ENCODE measurements at regions not wholly inside any gene's neighbourhood (a gene's known extent, or its start where the extent isn't known, plus 50 kb on each side); places are given as distances from the start of the nearest gene placed in this dataset.

DNA sequence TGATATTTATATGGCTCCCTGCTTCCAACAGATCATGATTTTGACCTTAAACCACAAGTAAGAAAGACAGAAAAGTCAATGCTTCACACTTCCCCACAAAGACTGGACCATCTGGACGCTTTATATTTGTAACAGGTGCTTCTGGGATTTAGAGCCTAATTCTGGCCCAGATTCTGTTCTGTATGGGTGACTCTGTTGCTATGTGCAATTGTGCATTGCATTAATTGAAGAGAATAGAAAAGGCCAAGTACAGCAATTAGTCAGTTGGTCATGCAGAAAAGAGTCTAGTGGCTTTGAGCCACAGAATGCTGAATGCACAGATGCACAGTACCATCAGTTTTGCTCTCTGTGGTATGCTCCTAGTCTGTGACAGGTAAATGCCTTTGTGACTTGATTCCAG lies 657.4 kb upstream of the ATXN8OS start:
- no peak for DNase-seq (ENCODE audit: low read depth in 3 of 3, low spot score in 2 of 3)

DNA sequence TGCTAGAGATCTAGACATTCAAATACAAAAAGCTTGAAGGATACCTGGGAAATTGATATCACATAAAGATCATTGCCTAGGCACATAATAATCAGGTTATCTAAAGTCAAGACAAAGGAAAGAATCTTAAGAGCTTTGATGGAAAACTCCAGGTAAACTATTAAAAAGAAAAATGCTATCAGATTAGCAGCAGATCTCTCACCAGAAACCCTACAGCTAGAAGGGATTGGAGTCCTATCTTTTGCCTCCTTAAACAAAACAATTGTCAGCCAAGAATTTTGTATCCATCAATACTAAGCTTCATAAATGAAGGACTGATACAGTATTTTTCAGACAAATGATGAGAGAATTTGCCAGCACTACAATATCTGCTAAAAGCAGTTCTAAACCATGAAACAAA lies 682.4 kb upstream of the ATXN8OS start:
- DNase-seq (ENCODE audit: low read depth in 3 of 3, low spot score in 2 of 3), result no peak

DNA sequence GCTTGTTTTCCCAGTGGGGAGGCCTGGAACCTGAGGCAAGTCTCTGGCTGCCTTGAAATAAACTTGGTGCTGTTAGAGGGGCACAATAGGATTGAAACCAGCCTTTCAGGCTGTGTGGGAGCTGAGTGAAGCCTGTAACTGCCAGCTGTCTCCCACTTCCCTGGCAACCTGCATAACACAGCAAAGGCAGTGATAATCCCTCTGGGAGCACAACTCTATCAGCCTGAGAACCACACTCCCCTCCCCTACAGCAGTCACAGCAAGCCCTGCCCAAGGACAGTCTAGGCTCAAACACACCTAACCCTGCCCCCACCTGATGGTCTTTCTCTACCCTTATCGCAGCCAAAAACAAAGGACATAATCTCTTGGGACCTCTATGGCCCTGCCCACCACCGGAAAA lies 683.8 kb upstream of the ATXN8OS start:
- DNase-seq (ENCODE audit: low read depth in 3 of 3, low spot score in 2 of 3), result no peak

DNA sequence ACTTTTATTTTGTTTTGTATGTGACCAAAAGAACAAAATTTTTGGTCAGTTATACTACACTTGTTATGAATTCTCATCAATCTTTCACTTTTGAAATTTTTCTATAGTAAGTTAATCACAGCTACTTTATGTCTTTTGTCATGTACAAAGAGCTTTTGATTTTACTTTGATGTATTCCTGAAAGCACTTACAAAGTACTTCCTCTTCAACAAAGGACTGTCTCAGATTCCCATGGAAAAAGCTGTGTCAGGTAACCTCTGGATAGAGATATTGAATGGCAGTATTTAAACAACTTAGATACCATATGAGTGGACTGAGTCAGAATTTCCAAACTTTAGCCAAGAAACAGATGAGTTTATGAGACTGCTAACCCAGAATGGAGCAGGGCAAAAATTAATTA lies 689.3 kb upstream of the ATXN8OS start:
- DNase-seq (ENCODE audit: low read depth in 3 of 3, low spot score in 2 of 3), result no peak

DNA sequence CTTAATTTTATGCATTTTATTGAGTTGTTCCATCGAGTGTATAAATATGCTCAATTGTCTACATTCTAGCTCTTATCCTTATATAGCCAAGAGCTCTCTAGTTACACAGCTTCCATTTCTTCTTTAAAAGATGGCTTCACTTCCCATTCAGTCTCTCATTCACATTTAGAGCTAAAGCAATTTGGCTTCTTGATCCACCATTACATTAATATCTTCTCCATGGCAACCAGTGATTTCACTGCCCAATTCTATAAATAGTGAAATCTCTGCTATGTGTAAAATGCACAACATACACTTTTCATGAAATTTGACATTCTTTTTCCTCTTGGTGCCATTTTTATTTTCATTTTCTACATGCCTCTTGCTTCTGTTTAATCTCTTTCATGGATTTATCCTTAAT lies 696.9 kb upstream of the ATXN8OS start:
- no peak for DNase-seq (ENCODE audit: low read depth in 3 of 3, low spot score in 2 of 3)

DNA sequence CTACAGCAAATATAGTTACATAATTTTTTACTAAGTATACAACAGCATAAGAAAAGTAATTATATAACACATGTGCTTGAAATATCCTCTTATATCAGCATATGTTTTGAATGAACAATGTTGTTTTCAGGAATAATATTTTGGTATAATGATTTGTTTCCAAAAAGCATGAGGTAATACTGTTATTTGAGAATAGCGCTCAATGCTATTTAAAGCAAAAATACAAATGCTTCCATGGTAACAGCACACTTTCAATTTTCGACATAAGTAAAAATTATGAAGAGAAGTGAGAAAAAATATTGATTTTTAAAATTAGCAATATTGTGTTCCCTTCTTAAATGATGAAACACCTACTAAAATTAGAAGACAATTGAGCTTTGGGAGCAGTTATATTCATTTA lies 715.9 kb upstream of the ATXN8OS start:
- DNase-seq (ENCODE audit: low read depth in 3 of 3, low spot score in 2 of 3), result no peak

DNA sequence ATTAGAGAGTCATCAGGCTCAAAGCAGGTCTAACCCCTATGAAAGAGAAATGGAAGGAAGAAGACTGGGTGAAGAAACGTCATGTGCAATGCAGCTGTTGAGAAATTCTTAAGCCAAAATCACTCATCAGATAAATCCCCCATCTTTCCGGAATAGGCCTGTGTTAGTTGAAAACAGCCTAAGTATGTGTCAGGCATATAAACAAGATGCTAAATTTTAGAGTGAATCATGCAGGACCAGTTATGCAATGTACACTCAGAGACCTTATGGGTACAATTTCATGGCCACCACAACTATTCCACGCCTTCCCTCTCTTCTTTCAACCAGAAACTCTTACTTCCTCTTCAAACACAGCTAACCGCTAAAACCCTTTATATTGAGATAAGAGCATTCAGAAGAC lies 717.7 kb upstream of the ATXN8OS start:
- DNase-seq (ENCODE audit: low read depth in 3 of 3, low spot score in 2 of 3), result no peak

DNA sequence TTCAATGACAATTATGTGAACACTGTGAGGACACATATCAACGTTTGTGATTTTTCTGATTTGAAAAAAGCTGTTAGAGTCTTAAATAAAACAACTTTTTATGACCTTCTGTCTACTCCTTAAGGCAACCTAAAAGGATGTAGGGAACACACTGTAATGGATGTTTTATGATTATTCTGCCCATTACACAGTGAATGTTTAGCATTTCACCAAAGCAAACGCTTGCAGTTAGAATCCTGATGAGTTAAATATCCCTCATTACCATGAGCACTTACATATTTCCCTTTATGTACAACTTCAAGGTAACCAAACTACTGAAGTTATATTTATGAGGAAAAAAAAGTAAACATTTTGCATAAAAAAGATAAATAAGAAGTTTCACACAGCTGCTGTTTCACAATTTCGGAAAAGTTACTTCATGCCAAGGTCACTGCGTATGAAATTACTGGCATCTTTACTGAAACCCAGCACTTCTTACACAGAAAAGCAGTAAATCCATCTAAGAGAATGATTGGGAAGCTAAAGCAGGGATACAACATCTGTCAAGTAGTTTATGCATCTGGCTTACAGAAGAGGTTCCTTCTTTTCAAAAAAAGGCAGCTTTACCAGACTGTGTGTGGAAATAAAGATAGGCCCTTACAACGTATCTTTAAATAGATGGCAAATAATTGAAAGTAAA lies 733.7 kb upstream of the ATXN8OS start:
- DNase-seq (ENCODE audit: low read depth in 3 of 3, low spot score in 2 of 3), result no peak

DNA sequence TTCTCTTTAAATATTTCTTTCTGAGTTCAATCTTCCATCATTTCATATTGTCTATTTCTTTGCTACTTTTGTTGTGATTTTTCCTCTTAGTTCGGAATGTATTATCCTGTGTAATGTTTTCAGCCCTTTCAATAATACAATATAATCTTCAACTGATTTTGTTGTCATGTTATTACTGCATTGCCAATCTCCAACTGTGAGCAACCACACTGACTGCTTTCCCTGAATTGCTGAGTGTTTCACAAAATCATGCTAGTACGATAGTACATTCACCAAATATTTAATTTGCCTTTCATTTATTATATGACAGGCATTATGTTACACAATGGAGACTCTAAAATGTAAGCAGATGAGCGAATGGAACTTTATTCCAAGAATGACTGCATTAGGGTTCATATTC lies 744.3 kb upstream of the ATXN8OS start:
- no peak for DNase-seq (ENCODE audit: low read depth in 3 of 3, low spot score in 2 of 3)

DNA sequence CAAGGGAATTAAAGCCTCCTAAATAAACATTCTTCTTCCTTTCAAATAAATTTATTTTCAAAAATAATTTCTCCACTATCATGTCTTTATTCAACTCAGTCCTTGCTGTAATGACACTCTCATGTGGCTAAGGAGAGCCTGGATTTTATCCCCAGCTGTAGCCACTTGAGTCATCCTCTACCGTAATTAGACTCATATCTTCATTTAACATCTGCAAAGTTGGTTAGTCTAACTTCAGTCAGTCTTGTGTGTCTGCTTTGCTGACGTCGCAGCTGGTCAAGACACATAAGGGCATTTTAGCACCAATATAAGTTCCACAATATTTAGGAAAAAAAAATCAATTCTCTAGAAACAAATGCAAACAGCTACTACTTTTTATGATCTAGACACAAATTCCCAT lies 776.4 kb upstream of the ATXN8OS start:
- DNase-seq (ENCODE audit: low read depth in 3 of 3, low spot score in 2 of 3), result no peak

DNA sequence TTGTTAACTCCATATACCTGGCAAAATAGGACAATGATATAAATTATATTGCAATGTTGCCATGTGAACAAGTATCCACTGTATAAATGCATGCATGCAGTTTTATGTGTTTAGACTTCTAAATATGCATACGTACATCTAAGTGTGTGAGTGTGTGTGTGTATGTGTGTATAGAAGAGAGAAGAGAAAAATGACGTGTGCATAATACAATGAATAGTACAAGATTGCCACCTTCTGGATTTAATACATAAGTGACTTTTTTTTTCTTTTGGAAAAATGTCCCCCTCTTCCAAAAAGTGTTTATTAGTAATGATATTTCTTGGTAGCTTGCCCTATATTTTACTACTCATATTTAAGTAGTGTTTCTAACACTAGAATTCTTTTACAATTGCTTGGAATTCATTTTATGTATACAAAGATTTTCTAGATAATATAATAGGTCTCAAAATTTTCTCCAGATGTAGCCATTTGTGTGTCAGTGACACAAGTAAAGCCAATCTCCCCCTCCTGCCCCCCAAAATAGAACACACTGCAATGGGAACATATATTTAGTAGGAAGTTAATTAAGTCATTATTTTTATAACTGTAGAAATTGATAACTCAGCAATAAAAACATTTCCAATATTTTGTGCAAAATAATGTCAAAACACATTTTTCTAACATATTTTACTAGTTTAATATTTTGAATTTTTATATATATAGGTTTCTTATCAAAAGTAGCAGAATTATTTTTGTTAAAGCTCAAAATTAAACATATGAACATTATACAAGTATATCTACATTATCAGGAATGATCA lies 783.3 kb upstream of the ATXN8OS start:
- DNase-seq (ENCODE audit: low read depth in 3 of 3, low spot score in 2 of 3), result no peak

DNA sequence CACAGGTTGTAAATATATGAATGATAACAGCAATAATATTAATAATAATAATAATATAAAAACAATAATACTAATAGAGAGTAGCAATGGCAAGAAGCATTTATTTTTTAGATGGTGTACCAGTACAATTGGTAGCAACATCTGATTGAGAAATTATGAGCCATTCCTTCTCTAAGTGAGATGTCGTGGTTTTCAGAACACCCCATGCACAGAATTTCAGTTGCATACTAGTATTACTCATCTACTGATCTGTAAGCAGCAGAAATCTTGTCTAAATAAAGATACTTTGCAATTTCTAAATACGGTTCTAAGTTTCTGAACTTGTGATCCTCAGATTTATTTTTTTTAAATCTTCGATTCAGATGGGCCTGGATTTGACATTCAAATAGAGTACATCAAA lies 788.0 kb upstream of the ATXN8OS start:
- DNase-seq (ENCODE audit: low read depth in 3 of 3, low spot score in 2 of 3), result no peak

DNA sequence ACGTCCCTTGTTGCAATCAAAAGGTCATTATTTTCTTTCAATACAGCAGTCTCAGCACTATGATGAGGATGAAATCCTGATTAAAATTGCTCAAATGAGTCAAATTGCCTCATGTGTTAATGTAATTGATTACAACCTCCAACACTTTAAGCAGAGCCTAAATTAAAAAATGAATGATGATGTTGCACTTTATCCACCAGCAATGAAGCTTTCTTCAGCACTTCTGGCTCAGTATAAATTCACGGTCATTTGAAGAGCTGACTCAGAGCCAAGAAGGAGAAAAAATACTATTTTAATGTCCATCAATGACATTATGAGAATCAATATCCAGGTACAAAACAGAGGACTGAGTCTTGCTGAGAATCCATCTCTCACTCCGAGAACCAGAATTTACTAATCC lies 792.6 kb upstream of the ATXN8OS start:
- no peak for DNase-seq (ENCODE audit: low read depth in 3 of 3, low spot score in 2 of 3)

DNA sequence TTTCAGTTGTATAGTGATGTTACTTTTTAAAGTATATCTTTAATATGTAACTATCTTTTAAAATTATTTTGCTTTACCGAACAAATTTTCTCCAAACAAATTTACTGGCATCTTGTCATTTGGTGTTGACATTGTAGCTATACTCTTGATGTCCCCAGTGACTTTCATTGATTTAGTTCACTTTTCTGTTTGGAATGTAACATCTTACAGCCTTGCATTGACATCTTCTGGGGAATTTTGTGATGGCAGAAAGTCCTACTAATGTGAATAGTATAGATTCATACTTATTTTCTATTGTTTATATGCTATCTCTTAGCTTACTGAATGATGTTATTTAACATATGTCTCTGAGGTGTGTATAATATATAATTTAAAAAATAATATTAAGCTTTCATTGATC lies 800.9 kb upstream of the ATXN8OS start:
- DNase-seq (ENCODE audit: low read depth in 3 of 3, low spot score in 2 of 3), result no peak

DNA sequence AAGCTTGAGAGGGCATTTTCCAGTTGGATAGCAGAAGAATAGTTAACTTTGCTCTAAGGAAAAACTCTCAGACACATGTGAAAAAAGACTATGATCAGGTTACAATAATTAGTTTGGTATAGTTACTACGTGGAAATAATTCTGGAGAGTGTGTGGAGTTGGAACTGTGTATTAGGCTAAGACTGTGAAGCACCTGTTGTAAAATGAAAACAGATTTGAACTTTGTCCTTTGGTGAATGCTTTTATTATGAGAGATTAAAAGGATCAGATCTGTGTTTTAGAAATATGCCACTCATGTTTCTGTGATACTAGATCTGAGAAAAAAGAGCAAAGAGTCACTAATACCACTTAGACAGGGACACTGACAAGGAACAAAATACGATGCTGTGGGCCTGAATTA lies 807.5 kb upstream of the ATXN8OS start:
- DNase-seq (ENCODE audit: low read depth in 3 of 3, low spot score in 2 of 3), result no peak

DNA sequence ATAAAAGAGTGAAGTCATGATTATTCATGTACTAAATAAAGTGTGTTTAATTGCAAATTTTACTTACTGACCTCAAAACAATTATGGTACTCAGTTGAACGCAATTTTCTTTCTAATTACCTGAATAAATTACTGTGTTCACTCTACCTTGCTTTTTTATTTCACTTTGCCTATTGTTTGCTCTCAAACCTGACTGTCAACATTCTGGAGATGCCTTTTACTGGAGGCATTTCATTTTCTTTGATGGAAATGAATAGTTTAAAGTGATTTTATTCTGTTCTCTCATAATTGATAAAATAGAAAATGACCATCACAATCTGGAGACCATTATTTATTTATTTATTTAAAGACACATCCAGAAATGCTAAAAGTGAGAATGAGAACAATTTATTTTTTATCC lies 811.5 kb upstream of the ATXN8OS start:
- DNase-seq (ENCODE audit: low read depth in 3 of 3, low spot score in 2 of 3), result no peak

DNA sequence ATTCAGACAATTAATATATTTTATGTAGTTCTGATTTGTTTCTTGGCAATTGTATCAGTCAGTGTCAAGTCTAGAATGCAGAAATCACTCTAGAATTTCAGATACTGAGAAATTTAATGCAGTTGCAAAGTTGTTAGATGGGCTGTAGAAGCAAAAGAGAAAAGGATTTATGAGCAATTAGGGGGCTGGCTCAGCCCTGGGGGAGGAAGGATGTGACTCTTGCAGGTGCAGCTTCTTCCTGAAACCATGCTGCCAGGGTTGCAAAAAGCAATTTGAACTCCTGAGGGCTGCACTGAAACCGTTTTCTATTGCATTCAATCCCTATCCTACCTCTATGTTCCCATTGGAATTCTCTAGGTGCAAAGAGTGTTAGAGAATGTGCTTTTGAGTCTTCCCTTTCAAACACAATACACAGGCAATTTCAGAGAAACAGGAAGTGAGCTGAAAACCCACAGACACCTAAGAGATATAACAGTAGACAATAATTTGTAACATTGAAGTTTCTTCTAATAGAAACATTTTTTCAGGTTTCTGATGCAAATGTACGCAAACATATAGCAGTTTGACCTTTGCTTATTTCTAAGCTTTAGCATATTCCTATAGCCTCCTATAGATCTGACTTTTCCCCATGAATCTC lies 814.7 kb upstream of the ATXN8OS start:
- DNase-seq (ENCODE audit: low read depth in 3 of 3, low spot score in 2 of 3), result no peak

DNA sequence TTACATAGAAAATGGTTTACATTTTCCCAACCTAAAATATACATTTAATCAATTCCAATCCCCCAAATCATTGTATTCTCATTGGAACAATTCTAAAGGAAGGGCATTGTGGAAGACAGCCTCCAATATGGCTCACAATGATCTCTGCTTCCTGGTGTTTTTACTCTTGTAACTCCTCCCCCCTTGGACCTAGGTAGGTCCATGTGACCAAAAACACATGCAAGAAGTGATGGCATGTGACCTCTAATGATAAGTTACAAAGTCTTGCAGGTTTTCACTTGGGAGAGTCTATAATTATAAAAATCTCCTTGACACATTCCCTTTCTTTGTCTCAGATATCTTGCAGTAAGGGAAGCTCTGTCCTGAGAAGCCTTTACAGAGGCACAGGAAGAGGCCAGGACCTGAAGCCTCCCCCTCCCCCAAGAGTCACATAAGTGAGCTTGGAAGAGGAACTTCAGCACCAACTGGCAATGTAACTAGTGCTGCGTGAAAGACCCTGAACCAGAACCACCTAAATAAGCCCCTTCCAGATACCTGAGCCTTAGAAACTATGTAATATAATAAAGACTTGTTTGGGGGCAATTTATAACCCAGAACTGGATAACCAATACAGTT lies 816.2 kb upstream of the ATXN8OS start:
- DNase-seq (ENCODE audit: low read depth in 3 of 3, low spot score in 2 of 3), result no peak

DNA sequence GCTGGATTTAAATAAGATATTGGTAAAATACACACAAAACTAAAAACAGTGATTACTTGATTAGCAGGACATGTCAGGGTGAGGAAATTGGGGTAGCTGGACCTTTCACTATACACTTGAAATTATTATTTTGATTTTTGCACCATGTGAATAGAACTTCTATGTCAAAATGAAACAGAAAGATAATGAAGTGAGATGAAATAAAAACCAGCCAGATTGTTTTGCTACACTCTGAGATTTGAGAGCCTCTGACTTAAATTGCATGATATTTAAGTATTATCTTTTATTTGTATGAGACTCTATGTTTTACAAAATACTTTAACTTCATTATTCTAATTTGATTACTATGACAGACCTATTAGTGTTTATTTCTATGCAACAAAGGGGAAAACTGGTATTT lies 819.6 kb upstream of the ATXN8OS start:
- DNase-seq (ENCODE audit: low read depth in 3 of 3, low spot score in 2 of 3), result no peak

DNA sequence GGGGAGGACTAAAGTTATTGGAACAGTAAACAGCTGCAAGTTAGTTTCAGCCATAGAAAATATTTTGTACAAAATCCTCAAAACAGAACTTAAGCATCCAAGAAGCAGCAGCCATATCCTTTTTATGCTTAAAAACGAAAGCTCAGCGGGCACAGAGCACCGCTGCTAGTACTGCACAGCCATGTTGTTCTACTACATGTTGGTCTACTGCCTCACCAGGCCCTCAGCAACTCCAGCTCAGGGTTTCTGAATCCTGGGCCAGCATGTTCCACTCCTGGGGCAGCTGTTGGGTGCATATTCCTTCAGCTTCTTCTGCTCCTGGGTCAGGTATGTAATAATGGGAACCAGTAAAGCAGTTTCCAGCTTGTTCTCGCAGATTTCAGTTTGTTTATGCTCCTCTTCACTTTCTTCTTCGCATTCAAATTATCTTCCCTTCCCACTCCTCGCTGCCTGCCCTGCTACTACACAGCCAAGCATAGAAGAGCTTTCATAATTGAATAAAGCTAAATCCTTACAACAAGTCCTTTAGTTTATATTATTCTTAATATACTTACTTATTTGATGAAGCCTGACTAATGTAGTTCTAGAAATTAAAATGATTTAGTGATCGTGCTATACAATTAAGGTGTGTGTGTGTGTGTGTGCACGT lies 820.5 kb upstream of the ATXN8OS start:
- DNase-seq (ENCODE audit: low read depth in 3 of 3, low spot score in 2 of 3), result no peak

DNA sequence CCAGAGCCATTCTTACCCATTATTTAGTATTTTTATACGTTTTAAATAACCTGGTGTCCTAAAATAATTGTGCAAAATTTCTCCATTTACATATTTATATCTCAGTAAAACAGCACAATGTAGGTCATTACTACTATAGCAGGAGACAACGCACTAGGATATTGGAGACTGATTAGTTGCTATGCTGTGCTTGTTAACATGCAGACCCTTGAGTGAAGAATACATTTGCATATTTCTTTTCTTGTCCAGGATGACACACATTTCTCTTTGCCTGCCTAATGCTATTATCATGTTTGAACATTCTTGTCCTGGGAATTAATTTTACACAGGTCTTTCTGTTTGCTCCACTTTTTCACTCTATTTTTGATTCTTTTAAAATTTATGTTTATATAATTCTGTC lies 823.8 kb upstream of the ATXN8OS start:
- DNase-seq (ENCODE audit: low read depth in 3 of 3, low spot score in 2 of 3), result no peak

All from right renal cortex interstitium (tissue), 3 donors.